ACC112 (cell line): ENCODE measurements at regions not wholly inside any gene's neighbourhood (a gene's known extent, or its start where the extent isn't known, plus 50 kb on each side); places are given as distances from the start of the nearest gene placed in this dataset.

Source experiments
- H2AFZ ChIP-seq: fragments of 200-600 bp; sonication (generic); one replicate; pipeline ENCODE4 v1.6.0; 2017; ENCODE audit warnings: antibody characterized with exemption, low read length; ENCODE audit not compliant: unreplicated experiment
- H3K27ac ChIP-seq: fragments of 200-600 bp; sonication (generic); 2 replicates; pipeline ENCODE4 v1.5.1; 2014; ENCODE audit warnings: low read depth, mild to moderate bottlenecking, antibody characterized with exemption, low read length, moderate library complexity
- H3K27me3 ChIP-seq: fragments of 200-600 bp; sonication (generic); 2 replicates; pipeline ENCODE4 v1.6.1; 2014; ENCODE audit warnings: mild to moderate bottlenecking, antibody characterized with exemption, low read length, moderate library complexity, mixed read lengths; ENCODE audit not compliant: insufficient read depth
- H3K36me3 ChIP-seq: fragments of 200-600 bp; sonication (generic); 2 replicates; pipeline ENCODE4 v1.6.1; 2016; ENCODE audit warnings: mild to moderate bottlenecking, antibody characterized with exemption, low read length, moderate library complexity, mixed read lengths; ENCODE audit not compliant: insufficient read depth
- H3K4me1 ChIP-seq: fragments of 200-600 bp; sonication (generic); one replicate; pipeline ENCODE4 v1.6.1; 2016; ENCODE audit warnings: low read length, mixed read lengths; ENCODE audit not compliant: insufficient read depth, unreplicated experiment, control insufficient read depth
- H3K4me3 ChIP-seq: fragments of 200-600 bp; sonication (generic); 2 replicates; pipeline ENCODE4 v1.5.1; 2014; ENCODE audit warnings: mild to moderate bottlenecking, low read depth, low read length
- H3K79me2 ChIP-seq: fragments of 200-600 bp; sonication (generic); one replicate; pipeline ENCODE4 v1.6.0; 2016; ENCODE audit warnings: low read length; ENCODE audit not compliant: control insufficient read depth, unreplicated experiment, insufficient read depth

DNA sequence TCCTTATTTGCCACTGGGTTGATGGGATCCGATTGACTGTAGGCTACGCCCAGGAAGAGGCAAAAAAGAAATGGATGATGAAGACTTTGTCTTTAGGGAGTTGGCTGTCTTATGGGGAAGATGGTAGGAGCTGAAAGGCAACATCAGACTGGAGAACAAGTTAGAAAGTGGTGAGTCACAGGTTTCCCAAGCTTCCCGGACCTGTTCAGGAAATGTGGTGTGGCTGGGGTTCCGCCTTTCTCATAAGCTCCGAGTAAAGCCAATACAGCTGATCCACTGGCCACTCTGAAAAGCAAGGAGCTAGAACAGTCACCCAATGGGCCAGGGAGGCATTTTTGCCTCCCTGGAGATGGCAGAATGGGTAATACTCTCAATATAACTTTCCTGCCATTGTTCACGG is 194.5 kb downstream of the SNX19 start:
- H3K4me1 ChIP-seq, result peaks cover 18% of the 10 kb centered on the region
- no peaks in the 10 kb centered on the region for H3K36me3 ChIP-seq
- 0 out of 2 replicates have a peak, but pooled peaks cover 8% of the 10 kb centered on the region for H3K27me3 ChIP-seq
- H2AFZ ChIP-seq, result no peak overlapping the region
- H3K27ac ChIP-seq, result no peak overlapping the region
- no peaks in the 10 kb centered on the region for H3K79me2 ChIP-seq
- no peak overlapping the region for H3K4me3 ChIP-seq

DNA sequence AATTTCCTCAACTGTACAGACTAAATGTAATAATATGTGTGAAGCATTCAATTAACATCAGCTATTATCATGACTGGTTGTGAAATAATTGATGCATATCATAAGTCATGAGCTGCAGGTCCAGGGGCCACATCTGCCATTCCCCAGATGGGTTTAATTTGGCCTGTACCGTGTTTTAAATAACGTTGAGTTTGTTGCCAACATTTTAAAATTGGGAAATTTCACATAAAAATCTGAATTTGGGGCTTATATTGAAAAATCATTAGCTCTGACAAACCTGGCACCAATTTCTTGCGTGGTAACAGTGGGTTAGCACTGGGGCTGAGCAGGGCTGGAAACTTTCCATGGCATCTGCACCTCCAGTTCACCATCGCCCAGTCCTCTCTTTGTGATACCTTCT is 193.9 kb downstream of the SNX19 start:
- no peak overlapping the region for H3K27ac ChIP-seq
- H3K4me3 ChIP-seq, result no peak overlapping the region
- no peaks in the 10 kb centered on the region for H3K36me3 ChIP-seq
- 0 out of 2 replicates have a peak, but pooled peaks cover 5% of the 10 kb centered on the region for H3K27me3 ChIP-seq
- H2AFZ ChIP-seq, result no peak overlapping the region
- peaks cover 18% of the 10 kb centered on the region for H3K4me1 ChIP-seq
- H3K79me2 ChIP-seq, result no peaks in the 10 kb centered on the region

DNA sequence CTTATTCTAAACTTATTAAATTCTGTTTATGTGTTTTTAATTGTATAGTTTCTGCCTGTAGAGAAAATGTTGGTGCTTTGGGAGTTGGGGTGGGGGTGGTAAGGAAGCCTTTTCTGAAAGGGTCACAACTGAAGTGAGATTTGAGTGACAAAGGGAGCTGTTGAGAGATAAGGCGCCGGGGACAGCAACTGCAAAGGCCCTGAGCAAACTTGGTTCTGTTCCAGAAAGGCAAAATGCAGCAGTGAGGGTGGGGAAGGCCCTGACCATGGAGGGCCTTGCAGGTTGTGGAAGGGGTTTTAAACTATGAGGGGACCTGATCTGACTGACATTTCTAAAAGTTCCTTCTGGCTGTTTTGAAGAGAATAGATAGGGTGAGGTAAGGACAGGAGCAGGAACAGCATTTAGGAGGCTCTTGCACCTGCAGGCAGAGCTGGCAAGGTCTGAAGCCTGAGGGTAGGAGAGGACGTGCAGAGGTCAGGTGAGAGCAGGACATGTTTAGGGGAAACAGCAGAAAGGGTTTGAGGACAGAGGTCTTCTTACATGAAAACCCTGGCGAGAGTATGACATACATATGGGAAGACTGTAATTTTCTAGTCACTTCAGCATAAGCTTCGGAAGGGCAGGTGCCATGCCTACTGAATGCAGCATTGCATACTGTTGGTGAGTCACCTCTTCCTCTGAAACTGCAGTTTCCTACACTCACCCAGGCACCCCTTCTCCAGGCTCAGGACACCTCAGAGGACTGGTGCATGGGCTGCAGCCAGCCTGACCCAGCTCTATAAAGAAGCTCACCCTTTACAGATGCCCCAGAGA is 190.7 kb downstream of the SNX19 start:
- H3K27ac ChIP-seq, result no peak overlapping the region
- no peaks in the 10 kb centered on the region for H3K79me2 ChIP-seq
- no peak overlapping the region for H2AFZ ChIP-seq
- peaks cover 14% of the 10 kb centered on the region for H3K4me1 ChIP-seq
- no peaks in the 10 kb centered on the region for H3K27me3 ChIP-seq
- H3K4me3 ChIP-seq, result no peak overlapping the region
- H3K36me3 ChIP-seq, result no peaks in the 10 kb centered on the region

DNA sequence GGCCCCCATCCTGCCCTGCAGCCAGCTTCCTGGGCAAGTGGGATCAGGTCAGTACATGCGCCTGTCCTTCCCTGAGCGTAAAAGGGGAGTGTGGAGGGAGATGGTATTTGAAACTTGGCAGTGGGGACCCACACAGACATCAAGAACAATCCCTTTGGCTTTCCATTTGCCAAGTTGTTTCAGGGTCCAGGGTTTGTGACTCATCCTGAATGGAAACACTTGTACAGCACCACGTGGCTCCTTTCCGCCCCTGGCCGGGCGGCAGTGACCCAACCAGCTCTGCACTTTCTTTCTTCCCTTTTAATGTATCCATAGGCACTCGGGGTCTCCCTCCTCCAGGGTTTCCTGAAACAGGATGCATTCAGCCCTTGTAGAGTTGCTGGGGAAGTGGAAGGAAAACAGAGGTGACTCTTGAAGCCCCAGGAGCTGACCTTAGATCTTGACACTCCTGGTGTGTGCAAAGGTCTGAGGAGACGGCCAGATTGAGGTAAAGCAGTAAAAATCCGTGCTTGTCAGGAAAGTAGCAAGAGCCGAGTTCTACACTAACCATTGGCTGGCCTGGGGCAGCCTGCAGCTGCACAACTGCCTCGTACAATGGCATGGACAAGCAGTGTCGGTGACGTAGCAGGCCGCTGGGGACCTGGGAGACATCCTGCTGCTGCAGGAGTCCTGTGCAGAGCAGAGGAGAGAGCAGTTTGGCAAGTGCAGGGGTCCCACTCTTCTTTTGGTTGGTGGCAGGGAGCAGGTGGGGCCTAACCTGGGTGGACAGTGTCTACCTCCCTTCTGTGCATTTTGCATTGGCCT is 189.8 kb downstream of the SNX19 start:
- Histone ChIP-seq H3K27me3 (no peaks in the 10 kb centered on the region), H3K36me3 (no peaks in the 10 kb centered on the region), H2AFZ (no peak overlapping the region), H3K79me2 (no peaks in the 10 kb centered on the region), H3K4me3 (no peak overlapping the region), H3K4me1 (peaks cover 20% of the 10 kb centered on the region), H3K27ac (no peak overlapping the region)

DNA sequence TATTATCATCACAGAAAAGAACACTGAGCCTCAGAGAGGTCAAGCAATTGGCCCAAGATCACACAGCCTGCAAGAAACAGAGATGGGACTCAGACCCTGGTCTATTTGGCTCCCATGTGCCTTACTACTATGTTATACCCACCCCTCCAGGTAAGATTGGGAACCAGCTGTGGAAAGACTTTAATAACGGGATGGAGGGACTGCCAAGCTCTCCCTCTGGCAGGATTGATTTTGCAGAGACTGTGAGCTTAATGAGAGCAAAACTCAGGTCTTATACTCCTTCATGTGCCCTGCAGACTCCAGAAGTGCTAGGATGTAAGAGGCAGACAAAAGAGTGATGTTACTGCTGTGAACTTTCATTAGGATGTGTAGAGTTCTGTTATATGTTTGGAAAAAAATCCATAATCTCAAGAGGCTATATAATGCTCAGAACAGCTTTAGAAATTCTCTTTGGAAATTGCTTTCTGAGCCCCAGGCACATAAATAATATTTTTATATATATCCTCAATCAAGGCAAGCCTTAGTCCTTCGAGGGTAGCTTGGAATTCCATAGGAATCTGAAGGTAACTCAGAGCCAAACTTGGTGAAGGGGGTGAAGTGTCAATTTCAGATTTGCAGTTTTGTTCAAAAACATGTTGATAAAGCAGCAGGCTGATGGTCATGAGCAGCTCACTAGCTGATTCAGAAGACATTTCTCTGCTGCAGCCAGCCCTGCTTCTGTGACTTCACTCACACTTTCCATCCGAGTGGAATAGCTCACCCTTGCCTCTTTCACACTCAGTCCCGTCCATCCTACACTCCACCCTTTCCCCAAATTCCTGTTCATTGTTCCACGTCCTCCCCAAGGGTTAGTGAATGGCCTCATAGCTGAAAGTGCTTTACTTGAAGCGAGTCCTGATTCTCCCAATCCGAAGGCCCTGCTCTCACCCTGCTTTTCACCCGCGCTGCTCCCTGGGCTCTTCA is 188.8 kb downstream of the SNX19 start:
- Histone ChIP-seq H3K4me3 (no peak overlapping the region), H3K4me1 (peaks cover 17% of the 10 kb centered on the region), H3K79me2 (no peaks in the 10 kb centered on the region), H3K27me3 (no peaks in the 10 kb centered on the region), H2AFZ (no peak overlapping the region), H3K27ac (no peak overlapping the region), H3K36me3 (no peaks in the 10 kb centered on the region)

DNA sequence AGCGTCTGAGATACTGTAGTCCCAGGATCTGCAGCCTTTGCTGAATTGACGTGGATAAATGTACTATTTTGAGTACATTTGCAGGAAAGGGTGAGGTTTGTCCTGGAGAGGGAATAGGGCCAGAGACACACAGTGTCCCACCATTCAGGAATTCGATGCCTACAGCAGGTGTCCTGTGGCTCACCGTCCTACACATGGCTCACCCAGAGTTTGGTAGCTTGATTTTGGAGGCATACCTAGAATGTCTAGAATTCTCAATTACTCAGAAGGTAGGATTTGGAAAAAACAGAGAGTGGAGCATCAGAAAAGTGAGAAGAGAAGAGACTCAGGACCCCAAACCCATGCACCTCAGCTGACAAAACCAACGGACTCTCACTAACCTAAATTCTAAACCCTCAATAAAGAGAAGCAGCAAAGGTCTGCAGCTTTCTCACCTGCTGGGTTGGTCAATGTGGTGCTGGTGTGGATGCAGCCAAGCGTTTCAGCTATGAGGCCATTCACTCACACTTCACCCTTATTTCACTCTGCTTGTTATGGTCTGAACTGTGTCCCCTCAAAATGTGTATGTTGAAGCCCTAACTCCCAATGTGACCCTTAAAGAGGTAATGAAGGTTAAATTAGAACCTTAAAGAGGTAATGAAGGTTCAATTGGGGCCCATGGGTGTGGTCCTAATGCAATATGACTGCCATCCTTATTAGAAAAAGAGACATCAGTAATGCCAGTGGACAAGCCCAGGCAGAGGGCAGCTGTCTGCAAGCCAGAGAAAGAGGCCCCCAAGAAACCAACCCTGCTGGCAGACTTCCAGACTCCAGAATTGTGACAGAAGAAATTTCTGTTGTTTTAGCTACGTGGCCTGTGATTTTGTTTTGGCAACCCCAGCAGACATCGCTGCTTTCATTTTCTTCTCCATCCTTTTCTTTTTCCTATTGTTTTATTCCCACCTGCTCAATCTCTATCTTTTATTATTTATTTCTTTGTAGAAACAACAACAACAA is 187.8 kb downstream of the SNX19 start:
- Histone ChIP-seq H3K36me3 (no peaks in the 10 kb centered on the region), H3K27me3 (no peaks in the 10 kb centered on the region), H3K4me1 (peaks cover 17% of the 10 kb centered on the region), H2AFZ (no peak overlapping the region), H3K79me2 (no peaks in the 10 kb centered on the region), H3K4me3 (no peak overlapping the region), H3K27ac (no peak overlapping the region)

DNA sequence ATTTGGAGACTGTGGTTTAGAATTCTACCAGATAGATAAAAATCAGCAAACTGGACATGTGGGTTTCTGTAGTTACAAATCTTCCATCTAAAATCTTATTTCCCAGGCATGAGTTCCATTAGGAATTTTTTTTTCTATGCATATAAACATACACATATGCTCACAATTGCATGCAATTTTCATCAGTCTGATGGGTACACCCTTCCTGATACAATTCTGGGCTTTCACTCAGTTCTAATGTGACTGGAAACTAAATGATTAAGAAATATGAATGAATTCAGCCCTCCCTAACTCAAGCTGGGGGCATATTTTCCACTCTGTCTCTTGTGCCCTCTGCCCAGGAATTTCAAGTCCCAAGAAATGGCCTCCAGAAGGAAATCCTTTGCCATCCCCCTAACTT is 187.1 kb downstream of the SNX19 start:
- no peaks in the 10 kb centered on the region for H3K27me3 ChIP-seq
- H3K79me2 ChIP-seq, result no peaks in the 10 kb centered on the region
- no peak overlapping the region for H3K27ac ChIP-seq
- no peak overlapping the region for H2AFZ ChIP-seq
- no peak overlapping the region for H3K4me3 ChIP-seq
- H3K4me1 ChIP-seq, result peaks cover 17% of the 10 kb centered on the region
- no peaks in the 10 kb centered on the region for H3K36me3 ChIP-seq

DNA sequence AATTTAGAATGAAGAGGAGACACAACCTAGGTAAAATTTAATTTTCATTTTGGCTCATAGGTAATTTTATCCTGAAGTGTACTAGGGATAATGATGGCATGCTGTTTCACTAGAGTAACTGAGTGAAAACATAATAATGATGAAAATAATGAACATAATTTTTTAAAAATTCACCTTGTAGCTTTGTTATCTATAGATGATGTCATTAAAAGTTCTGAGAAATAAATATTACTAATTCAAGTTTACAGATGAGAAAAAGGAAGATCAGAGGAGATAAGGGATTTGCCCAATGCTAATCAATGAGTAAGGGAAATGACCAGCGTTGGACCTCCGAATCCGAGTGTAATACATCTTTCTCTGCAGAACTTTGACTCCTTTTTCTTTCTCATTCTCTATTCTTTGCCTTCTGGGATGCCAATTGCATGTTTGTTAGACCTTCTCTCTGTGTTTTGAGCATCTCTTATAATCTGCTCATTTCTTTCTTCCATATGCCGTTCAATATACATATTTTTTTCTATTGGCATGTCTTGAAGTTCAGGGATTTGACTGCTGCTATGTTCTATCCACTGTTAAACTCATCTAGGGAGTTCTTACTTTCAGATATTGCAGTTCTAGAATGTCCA is 186.5 kb downstream of the SNX19 start:
- Histone ChIP-seq H3K4me1 (peaks cover 17% of the 10 kb centered on the region), H3K36me3 (no peaks in the 10 kb centered on the region), H2AFZ (no peak overlapping the region), H3K27ac (no peak overlapping the region), H3K79me2 (no peaks in the 10 kb centered on the region), H3K27me3 (no peaks in the 10 kb centered on the region), H3K4me3 (no peak overlapping the region)

DNA sequence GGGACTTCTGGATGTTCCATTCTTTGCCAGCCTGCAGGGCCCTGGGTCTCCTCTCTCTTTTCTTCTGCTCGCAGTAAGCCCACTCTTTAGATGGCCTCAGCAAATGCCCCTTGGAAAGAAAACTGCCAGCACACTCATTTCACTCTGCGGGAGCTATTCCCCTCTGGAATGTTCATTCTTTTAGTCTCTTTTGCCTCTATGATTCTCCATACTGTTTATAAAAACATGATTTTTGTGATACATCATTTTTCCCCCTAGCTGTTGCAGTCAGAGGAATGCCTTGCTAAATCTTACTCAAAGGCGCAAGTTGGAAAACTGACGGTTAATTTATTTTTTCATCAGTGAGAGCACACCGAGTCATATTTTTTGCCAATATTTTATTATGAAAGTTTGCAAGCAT is 184.9 kb downstream of the SNX19 start:
- no peaks in the 10 kb centered on the region for H3K79me2 ChIP-seq

More for the DNA sequence above, 184.9 kb downstream of the SNX19 start:
- H3K36me3 ChIP-seq, result no peaks in the 10 kb centered on the region
- no peak overlapping the region for H3K4me3 ChIP-seq
- H3K27ac ChIP-seq, result no peak overlapping the region
- H3K4me1 ChIP-seq, result peaks cover 8% of the 10 kb centered on the region
- H3K27me3 ChIP-seq, result no peaks in the 10 kb centered on the region
- H2AFZ ChIP-seq, result no peak overlapping the region
